G401 (cell line): ENCODE measurements at regions not wholly inside any gene's neighbourhood (a gene's known extent, or its start where the extent isn't known, plus 50 kb on each side); places are given as distances from the start of the nearest gene placed in this dataset.
A peak's percentile ranks its signal among the peaks of the same experiment; 100 is the strongest.
"Not testable (repeated sequence)": the region's sequence is repeated elsewhere in the genome, so short reads cannot be mapped to it uniquely, and the experiment has no call there.

Experiments used
- DNase-seq: peaks from one replicate; pipeline ENCODE4 v3.0.0-alpha.2; 2015; ENCODE audit warnings: low spot score
- in situ Hi-C: cut with HindIII; loops from 2 replicates; pipeline ENCODE4 v1.10.0; 2016; ENCODE audit warnings: low sequenced_read_pairs, mixed read lengths

DNA sequence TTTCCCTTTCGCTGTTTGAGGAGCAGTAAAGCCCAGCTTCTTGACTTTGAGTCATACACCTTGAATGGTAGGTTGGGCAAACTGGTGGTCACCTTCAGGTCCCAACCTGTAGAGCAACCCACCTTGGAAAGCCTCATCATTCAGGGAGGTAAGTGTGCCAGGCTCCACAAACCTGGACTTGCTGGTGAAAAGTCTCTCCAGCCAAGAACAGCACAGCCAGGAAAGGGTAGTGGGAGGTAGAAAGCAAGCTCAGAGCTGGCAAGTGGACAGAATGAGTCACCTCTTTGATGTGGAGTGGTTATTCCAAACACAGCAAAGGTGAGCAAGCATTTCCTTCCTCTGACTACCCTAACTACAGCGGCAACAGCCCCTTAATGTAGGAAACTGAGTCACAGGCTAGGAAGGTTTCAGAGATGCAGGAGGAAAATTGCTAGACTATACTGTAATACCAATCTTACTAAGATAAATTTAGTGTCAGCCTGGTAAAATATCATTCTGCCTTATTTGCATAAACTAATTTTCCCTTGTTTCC is 117.5 kb upstream of the MTAP start:
- in situ Hi-C loops = no loop called here
- no peak for DNase-seq

DNA sequence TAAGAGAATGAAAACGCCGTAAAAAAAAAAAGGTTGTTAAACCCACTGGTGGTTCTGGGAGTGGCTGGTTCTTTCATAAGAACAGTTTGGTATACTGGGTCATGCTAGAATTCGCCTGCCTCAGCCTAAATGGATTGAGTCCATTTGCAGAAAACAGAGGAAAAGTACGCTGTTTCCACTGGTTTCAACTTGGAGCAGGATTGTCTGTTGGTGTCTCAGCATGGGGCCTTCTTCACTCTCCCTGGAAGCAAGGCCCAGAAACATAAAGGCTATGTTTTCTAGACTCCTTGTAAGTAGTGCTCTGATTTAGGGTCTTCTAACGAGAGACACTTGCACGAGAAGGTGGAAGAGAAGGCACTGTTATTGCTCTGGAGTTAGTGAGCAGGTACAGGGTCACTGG is 116.9 kb upstream of the MTAP start:
- in situ Hi-C loops = no loop called here
- no peak for DNase-seq

DNA sequence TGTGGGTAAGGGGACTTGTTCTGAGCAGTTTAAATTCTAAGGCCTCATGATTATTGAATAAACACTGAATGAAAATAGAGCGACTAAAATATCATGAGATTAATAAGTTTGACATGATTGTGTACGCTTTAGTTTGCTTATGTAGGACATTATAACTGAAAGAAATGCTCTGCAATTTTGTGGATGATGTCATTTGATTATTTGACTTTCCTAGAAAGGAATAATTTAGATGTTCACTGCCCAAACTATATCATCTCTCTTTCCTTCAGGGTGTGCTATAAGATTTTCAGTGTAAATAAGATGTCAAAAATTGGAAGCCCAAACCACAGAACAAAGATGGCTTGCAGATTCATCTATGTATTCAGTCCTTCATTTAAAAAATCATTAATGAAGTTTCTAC is 115.7 kb upstream of the MTAP start:
- in situ Hi-C loops = no loop called here
- no peak for DNase-seq

DNA sequence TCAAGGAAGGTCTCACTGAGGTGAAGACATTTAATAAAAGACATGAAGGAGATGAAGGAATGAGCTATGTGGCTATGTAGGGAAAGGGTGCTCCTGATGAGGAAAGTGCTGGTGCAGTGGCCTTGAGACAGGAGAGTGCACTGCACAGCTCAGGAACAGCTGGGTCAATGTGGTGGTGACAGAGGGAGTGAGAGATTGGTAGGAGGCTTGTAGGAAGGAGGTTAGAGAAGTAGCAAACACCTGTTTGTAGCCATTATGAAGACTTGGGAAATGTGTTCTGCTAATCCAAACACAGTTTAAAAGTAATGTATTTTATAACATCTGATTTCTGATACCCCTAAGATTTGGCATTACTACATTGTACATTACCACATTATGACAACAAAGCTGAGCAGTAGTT is 115.1 kb upstream of the MTAP start:
- no peak for DNase-seq

DNA sequence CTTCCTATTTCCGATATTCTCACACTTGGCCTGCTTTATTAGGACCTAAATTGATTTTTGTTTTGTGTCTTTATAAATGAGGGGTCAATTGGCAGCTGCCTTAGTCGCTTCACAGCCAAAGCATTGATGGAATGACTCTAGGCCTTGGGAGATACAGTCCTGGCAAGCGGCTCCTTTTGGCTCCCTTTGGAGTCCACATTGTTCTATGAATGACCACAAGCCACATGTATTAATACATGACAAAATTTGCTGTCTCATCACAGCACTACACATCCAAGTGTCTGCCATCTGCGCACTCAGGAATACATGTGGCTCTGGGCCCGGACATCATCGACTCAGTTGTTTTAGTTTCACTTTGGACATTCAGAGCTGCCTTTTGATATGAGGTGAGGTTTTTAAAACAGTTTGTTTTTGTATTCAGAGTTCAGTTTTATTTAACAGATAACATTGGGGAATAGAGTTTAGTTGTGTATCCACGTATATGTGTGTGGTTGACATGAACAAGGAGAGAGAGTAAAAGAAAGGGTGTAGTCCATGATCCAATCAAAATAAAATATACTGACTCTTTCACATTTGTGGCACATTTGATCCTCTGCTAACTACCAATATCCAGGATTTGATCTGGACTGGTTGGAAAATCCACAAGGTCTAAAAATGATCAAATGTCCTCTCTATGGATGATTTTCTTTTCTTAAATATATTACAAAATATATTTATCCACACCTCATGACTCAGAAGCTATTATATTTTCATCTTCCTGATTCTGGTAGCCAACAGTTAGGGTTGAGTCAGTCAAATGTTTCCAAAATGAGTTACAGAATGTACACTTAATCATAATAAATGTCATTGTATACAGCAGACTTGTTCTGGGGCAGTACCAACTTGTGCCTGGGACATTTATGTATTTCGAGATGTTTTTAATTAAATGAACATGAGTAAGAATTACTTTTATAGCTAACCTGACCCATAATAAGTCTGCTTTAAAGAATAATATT is 114.0 kb upstream of the MTAP start:
- in situ Hi-C loops = no loop called here
- peak; percentile 54 for DNase-seq

More for the DNA sequence above, 115.1 kb upstream of the MTAP start:
- in situ Hi-C loops = no loop called here

DNA sequence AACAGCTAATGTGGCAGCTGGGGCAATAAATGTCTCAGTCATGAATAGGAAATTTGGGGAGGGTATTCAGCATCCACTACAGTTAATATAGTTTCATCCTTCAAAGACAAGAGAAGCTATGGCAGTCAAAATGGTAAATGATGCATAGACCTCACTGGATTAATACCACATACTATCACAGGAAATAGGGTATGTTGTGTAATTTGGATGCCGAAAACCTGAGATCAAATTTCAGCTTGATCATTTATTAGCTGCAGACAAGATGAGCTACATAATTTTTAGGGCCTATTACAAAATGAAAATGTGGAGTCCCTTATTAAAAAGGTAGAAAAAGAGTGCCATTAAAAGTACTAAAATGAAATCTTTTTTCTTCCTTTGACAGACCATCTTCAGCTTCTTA is 112.6 kb upstream of the MTAP start:
- in situ Hi-C loops = no loop called here
- no peak for DNase-seq

DNA sequence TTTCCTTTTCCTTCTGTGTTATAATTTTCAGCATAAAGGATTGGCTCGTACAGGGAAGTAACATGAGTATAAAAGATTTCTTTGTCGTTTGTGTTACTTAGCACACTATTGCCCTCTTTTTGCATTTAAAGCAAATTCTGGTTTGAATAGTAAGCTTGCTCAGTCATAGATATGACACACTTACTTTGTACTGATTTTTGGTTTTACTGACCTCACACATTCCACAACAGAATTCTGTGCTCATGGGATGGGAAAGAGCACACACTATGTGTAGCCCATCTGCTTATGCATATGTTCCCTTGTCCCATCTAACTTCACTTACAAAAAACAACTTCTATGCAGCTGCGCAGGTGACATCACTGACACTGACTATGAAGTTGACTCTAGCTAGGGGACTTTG is 111.9 kb upstream of the MTAP start:
- no peak for DNase-seq
- in situ Hi-C loops = no loop called here

DNA sequence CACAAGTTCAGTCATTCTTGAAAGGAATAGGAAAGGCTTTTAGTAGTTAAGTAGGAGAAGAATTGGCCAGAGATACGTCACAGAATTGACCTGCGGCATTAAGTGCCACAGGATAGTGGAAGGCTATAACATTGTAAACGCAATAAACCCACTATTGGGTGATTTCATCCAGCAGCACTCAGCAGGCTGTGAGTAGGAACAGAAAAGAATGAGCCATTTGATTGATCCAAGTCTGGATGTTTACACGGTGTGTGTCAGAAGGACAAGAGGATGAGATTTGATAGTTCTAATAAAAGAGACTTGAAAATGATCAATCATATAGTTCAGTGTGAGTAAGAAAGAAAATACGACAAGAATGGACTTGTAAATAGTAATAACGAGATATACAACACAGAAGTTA is 110.0 kb upstream of the MTAP start:
- no peak for DNase-seq
- in situ Hi-C loops = no loop called here

DNA sequence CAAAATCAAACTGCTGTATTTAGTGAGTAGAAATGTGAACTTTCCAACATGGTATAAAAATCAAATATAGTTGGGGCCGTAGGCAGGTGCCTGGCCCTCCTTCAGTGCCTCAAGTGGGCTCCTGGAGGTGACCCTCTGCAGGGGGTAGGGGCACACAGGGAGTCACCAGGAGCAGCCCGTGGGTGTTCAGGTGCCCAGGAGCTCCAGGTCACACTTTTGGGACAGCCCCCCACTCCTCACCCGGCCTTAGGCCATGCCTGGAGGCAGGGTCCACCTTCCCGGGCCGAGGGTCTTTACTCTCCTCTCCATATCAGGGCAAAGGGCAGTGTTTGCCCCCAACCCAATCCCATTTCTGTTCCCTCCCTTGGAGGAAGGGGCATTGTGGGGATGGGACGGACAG is 108.0 kb upstream of the MTAP start:
- DNase-seq = no peak
- in situ Hi-C loops = no loop called here

DNA sequence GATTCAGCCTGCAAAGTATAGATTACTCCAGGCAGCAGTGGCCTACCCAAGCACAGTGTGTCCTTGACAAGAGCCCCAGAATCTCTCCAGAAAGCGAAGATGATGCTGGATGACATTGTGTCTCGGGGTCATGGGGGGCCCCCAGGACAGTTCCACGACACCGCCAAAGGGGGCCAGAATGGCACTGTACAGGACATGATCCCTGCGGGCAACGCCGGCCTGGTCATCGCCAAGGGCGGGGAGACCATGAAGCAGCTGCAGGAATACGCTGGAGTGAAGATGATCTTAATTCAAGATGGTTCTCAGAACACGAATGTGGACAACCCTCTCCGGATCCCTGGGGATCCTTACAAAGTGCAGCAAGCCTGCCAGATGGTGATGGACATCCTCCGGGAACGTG is 107.0 kb upstream of the MTAP start:
- in situ Hi-C loops = no loop called here
- no peak for DNase-seq

DNA sequence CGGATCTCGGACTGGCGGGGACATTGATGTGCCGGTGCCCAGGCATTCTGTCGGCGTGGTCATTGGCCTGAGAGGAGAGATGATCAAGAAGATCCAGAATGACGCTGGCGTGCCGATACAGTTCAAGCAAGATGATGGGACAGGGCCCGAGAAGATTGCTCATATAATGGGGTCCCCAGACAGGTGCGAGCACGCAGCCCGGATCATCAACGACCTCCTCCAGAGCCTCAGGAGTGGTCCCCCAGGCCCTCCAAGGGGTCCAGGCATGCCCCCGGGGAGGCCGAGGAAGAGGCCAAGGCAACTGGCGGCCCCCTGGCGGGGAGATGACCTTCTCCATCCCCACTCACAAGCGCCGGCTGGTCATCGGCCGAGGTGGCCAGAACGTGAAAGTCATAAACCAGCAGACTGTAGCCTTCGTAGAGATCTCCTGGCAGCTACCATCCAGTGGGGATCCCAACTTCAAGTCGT is 106.5 kb upstream of the MTAP start:
- DNase-seq = no peak
- in situ Hi-C loops = no loop called here

DNA sequence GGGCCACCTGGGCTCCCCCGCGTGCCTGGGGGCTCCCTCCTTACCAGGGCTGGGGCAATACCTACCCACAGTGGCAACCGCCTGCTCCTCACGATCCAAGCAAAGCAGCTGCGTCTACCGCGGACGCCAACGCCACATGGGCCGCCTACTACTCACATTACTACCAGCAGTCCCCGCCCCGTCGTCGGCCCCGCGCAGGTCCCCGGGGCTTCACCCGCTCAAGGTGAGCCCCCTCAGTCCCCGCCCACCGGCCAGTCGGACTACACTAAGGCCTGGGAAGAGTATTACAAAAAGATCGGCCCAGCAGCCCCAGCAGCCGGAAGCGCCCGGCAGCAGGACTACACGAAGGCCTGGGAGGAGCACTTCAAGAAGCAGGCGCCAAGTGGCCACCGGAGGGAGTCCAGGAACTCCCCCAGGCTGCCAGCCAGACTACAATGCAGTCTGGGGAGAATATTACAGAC is 106.0 kb upstream of the MTAP start:
- in situ Hi-C loops = no loop called here
- no peak for DNase-seq

DNA sequence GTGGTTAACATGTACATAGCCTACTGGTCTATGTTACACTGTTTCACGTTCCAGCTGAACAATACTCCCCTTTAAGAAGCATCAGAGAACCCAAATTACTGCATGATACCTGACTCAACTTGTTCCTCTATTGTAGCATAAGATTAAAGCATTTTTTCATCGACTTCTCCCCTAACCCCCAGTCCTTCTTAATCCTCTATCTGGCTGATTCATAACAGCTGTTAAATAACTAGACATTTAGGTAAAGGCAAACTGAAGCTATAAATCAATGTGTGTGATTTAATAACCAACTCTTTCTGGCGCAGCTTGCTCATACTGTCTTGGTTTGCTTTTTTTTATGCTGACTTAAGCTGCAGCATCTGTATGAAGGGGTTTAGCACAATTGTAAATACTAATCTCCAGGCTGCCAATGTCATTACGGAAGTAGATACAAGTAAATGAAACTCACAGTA is 94.2 kb upstream of the MTAP start:
- in situ Hi-C loops = no loop called here
- DNase-seq = no peak

DNA sequence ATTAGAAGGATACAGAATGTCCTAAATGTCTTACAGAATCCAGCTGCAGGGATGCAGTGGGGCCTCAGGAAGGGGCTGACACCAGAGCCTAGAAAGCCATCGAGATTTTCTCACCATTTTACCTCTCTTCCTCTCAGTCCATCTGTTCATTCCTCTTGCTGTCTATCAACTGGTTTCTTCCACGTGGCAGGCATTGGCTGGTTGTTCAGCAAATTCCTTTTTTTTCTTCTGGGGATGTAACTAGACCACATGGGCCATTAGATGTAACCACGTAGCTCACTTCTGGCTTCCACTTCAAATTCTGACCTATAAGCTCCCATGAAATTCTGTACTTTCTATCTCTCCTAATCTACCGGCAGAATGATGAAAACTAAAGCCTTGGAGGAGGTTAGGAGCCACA is 93.6 kb upstream of the MTAP start:
- in situ Hi-C loops = no loop called here
- no peak for DNase-seq

DNA sequence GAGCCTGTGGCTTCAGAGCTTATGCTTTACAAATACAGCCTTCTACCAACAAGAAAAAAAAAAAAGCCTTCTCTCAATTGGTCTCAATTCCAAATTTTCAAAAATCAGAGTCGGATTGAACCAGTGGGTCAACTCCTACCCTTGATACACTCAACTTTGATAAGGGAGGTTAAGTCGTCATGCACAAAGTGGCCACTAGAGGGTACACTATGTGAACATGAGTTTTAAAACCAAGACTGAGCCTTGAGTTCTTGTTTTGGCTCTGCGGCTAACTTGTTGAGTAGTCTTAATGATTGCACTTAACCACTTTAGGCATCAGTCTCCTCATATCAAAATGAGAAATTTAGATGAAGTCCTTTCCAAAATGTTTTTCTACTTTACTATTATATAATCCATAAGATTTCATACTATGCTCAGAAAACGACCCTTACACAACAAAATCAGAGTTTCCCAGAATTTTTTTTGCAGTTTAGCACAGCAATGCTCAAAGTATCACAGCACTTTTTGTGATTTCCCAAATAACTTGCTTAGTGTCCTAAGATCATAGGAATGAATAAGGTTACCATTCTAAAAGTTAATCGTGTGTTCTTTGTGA is 92.9 kb upstream of the MTAP start:
- in situ Hi-C loops = no loop called here
- peak; percentile 38 for DNase-seq

DNA sequence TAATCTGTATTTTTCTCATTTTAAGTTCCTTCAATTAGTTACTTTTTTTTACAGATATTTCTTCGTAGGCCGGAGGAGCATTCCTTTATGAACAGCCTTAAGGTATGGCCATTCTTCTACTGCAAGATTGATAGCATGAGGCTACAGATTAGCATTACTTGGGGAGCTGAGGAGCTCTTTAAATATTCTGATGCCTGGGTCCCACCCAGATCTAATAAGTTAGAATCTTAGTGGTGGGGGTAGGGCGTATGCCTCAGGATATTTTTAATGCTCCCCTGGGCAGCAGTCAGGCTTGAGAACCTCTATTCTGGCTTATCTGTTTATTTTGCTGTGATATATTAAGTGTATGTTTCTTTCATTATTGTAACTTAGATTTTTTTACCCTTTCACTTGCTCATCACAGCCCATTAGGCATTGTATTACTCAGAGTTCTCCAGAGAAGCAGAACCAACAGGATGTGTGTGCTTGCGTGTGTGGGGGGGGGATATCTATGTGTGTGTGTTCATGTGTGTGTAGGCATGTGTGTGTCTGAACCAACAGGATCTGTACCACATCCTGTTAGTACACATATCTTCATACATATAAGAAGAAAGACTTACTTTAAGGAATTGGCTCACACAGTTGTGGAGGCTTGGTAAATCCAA is 91.8 kb upstream of the MTAP start:
- in situ Hi-C loops = no loop called here
- no peak for DNase-seq

DNA sequence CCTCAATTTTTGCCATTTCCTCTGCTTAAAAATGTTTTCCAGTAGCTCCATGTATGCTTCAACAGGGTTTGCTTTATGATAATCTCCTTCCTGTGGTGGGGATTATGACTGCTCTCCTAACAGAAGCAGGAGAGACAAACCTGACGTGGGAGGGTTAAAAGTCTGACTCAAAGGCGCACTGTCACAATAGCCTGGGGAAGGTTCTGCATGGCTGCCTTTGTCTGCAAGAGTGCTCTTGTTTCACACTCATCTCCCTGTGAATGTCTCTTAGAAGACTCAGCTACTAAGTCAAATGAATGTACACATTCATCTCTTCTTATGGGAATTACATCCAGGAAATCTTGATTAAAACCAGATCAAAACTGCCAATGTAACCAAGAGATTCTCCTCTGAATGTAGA is 90.9 kb upstream of the MTAP start:
- no peak for DNase-seq
- in situ Hi-C loops = no loop called here

DNA sequence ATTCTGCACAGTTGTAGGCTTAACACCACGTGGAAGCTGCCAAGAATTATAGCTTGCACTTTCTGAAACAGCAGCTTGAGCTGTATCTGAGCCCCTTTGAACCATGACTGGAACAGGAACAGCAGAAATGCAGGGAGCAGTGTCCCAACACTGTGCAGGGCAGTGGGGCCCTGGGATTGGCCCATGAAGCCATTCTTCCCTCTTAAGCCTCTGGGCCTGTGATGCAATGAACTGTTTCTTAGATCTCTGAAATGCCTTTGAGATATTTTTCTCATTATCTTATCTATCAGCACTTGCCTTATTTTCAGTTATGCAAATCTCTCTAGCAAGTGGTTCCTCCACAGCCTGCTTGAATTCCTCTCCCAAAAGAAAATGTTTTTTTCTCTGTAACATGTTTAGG is 87.0 kb upstream of the MTAP start:
- DNase-seq = no peak
- in situ Hi-C loops = no loop called here

DNA sequence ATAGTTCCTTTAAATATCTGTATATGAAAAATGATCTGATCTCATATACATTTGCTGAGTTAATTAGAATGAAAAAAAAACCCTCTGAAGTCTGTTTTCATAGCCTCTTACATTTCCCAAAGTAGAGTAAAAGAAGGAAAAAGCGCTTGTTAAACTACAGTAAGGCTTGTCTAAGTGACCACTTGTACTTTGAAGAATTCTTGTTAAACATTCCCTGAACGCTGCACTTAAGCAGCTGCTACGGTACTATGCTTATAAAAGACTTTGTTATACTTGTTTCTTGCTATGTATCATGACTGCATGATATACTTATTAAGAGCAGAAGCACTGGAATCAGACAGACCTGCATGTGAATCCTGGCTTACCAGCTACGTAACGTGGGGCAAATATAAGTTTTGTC is 81.7 kb upstream of the MTAP start:
- DNase-seq = no peak
- in situ Hi-C loops = no loop called here

DNA sequence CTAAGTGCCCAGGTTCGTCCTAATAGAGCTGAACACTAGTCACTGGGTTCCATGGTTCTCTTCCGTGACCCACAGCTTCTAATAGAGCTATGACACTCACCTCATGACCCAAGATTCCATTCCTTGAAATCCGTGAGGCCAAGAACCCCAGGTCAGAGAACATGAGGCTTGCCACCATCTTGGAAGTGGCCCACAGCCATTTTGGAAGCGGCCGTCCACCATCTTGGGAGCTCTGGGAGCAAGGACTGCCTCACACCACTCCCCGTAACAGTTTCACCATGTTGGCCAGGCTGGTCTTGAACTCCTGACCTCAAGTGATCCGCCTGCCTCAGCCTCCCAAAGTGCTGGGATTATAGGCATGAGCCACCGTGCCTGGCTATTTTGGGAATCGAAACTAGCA is 75.0 kb upstream of the MTAP start:
- in situ Hi-C loops = not testable (repeated sequence)

More for the DNA sequence above, 75.0 kb upstream of the MTAP start:
- not testable (repeated sequence) for DNase-seq
